ENCODE measurements at regions not wholly inside any gene's neighbourhood (a gene's known extent, or its start where the extent isn't known, plus 50 kb on each side); places are given as distances from the start of the nearest gene placed in this dataset.

DNA sequence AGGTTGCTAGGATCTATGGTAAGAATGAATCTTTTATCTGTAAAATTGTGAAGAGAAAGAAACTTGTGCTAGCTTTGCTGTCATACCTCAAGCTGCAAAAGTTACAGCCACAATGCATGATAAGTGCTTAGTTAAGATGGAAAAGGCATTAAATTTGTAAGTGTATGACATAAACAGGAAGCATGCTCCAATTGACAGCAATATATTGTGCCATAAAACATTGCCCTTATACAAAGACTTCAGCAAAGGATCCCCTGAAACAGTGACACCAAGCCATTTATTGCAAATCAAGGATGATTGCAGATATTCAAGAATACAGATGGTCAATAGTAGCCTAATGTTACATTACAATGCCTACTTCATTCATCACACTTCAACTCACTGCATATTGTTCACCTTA is 283.1 kb downstream of the CPS1 start:
- Histone ChIP-seq H4K20me1 (ENCODE audit: insufficient read depth, low read length) (no peaks in the 10 kb centered on the region), H3K4me2 (ENCODE audit: insufficient read depth, low read length) (no peak overlapping the region), H3K36me3 (ENCODE audit: insufficient read depth, low read length) (no peaks in the 10 kb centered on the region), H2AFZ (ENCODE audit: low read depth, low read length) (no peak overlapping the region), H3K4me1 (ENCODE audit: insufficient read depth, low read length) (no peaks in the 10 kb centered on the region), H3K9ac (ENCODE audit: low read depth, low read length) (no peak overlapping the region), H3K27ac (ENCODE audit: low read length) (no peak overlapping the region), H3K4me3 (ENCODE audit: low read depth in 1 of 2, low read length in 2 of 2) (no peak overlapping the region), H3K79me2 (ENCODE audit: insufficient read depth, low read length) (no peaks in the 10 kb centered on the region), H3K27me3 (ENCODE audit: insufficient read depth, low read length, poor library complexity) (no peaks in the 10 kb centered on the region), H3K9me3 (ENCODE audit: insufficient read depth, low read length, severe bottlenecking) (no peaks in the 10 kb centered on the region)
- TF ChIP-seq, protein P1, sequence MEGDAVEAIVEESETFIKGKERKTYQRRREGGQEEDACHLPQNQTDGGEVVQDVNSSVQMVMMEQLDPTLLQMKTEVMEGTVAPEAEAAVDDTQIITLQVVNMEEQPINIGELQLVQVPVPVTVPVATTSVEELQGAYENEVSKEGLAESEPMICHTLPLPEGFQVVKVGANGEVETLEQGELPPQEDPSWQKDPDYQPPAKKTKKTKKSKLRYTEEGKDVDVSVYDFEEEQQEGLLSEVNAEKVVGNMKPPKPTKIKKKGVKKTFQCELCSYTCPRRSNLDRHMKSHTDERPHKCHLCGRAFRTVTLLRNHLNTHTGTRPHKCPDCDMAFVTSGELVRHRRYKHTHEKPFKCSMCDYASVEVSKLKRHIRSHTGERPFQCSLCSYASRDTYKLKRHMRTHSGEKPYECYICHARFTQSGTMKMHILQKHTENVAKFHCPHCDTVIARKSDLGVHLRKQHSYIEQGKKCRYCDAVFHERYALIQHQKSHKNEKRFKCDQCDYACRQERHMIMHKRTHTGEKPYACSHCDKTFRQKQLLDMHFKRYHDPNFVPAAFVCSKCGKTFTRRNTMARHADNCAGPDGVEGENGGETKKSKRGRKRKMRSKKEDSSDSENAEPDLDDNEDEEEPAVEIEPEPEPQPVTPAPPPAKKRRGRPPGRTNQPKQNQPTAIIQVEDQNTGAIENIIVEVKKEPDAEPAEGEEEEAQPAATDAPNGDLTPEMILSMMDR (IDR thresholded peaks at IDR 0.05; ENCODE audit: borderline replicate concordance, extremely low read depth, low read length, poor library complexity, severe bottlenecking): no peak
- TF ChIP-seq EZH2 (IDR thresholded peaks at IDR 0.05; ENCODE audit: borderline replicate concordance, low read depth, low read length, severe bottlenecking): no peak
- ATAC-seq (ENCODE audit: insufficient read depth, low read depth): no peak
- DNase-seq: no peak

DNA sequence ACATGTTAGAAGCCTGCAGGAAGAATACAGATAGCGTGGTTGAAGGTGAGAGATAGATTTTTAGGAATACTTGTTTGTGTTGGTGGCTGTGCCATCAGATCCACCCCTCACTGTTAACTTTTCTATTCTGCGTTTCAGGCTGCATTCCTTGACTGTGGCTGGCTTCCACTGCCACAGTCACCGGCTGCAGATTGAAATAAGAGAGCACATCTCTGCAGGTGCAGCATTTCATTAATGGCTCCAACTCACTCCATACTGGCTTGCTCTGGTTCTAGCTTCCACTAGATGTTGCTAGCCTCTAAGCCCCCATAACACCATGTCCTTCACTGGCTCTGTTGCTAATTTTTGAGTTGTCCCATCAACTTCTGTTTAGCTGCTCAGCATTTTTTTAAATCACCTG is 286.5 kb downstream of the CPS1 start:
- Histone ChIP-seq H3K27ac (ENCODE audit: low read length) (no peak overlapping the region), H3K4me2 (ENCODE audit: insufficient read depth, low read length) (no peak overlapping the region), H3K36me3 (ENCODE audit: insufficient read depth, low read length) (no peaks in the 10 kb centered on the region), H3K79me2 (ENCODE audit: insufficient read depth, low read length) (no peaks in the 10 kb centered on the region), H3K4me3 (ENCODE audit: low read depth in 1 of 2, low read length in 2 of 2) (no peak overlapping the region), H3K27me3 (ENCODE audit: insufficient read depth, low read length, poor library complexity) (no peaks in the 10 kb centered on the region), H3K9me3 (ENCODE audit: insufficient read depth, low read length, severe bottlenecking) (no peaks in the 10 kb centered on the region), H3K4me1 (ENCODE audit: insufficient read depth, low read length) (no peaks in the 10 kb centered on the region), H4K20me1 (ENCODE audit: insufficient read depth, low read length) (no peaks in the 10 kb centered on the region), H3K9ac (ENCODE audit: low read depth, low read length) (no peak overlapping the region), H2AFZ (ENCODE audit: low read depth, low read length) (no peak overlapping the region)
- DNase-seq (no peak), ATAC-seq (ENCODE audit: insufficient read depth, low read depth) (no peak)
- TF ChIP-seq, protein P1 (IDR thresholded peaks at IDR 0.05; ENCODE audit: borderline replicate concordance, extremely low read depth, low read length, poor library complexity, severe bottlenecking): no peak
- no peak for TF ChIP-seq EZH2 (IDR thresholded peaks at IDR 0.05; ENCODE audit: borderline replicate concordance, low read depth, low read length, severe bottlenecking)

DNA sequence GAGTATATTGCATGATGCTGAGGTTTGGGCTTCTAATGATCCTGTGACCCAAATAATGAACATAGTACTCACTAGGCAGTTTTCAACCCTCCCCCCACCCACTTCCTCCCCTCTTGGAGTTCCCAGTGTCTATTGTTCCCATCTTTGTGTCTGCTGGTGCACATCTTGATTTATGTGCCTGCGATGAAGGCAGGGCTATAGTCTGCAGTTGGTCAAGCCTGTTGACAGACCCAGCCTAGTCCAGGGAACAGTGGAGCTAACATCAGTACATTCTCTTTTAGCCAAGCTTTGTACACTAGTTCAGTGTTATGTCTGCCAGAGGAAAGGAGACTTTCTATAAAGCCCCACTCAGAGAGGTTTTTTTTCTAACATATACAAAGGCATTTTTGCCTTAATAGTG is 287.6 kb downstream of the CPS1 start:
- Histone ChIP-seq H4K20me1 (ENCODE audit: insufficient read depth, low read length) (no peaks in the 10 kb centered on the region), H3K9me3 (ENCODE audit: insufficient read depth, low read length, severe bottlenecking) (no peaks in the 10 kb centered on the region), H3K36me3 (ENCODE audit: insufficient read depth, low read length) (no peaks in the 10 kb centered on the region), H3K79me2 (ENCODE audit: insufficient read depth, low read length) (no peaks in the 10 kb centered on the region), H3K4me2 (ENCODE audit: insufficient read depth, low read length) (no peak overlapping the region), H3K4me3 (ENCODE audit: low read depth in 1 of 2, low read length in 2 of 2) (no peak overlapping the region), H3K27ac (ENCODE audit: low read length) (no peak overlapping the region), H3K9ac (ENCODE audit: low read depth, low read length) (no peak overlapping the region), H3K4me1 (ENCODE audit: insufficient read depth, low read length) (no peaks in the 10 kb centered on the region), H3K27me3 (ENCODE audit: insufficient read depth, low read length, poor library complexity) (no peaks in the 10 kb centered on the region), H2AFZ (ENCODE audit: low read depth, low read length) (no peak overlapping the region)
- ATAC-seq (ENCODE audit: insufficient read depth, low read depth) (no peak), DNase-seq (no peak)
- TF ChIP-seq, protein P1 (IDR thresholded peaks at IDR 0.05; ENCODE audit: borderline replicate concordance, extremely low read depth, low read length, poor library complexity, severe bottlenecking): no peak
- TF ChIP-seq EZH2 (IDR thresholded peaks at IDR 0.05; ENCODE audit: borderline replicate concordance, low read depth, low read length, severe bottlenecking): no peak

DNA sequence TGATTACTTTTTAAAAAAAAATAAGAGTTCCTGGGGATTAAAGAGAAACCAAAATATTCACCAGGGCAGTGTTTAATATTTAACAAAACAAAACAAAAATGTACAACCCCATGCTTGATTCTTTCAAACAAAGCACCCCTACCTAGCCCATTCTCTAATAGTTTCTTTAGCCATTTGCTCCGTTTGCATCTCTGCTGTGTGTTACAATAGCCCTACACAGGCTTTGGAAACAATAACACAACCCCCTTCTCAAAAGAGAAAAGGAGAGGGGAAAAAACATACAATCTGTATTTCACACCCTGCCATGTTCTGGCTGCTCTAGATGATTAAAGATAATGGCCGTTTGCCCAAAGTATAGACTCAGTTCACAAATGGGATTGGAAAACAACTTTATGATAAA is 302.9 kb downstream of the CPS1 start:
- Histone ChIP-seq H3K4me2 (ENCODE audit: insufficient read depth, low read length) (no peak overlapping the region), H3K4me3 (ENCODE audit: low read depth in 1 of 2, low read length in 2 of 2) (no peak overlapping the region), H3K36me3 (ENCODE audit: insufficient read depth, low read length) (no peaks in the 10 kb centered on the region), H3K4me1 (ENCODE audit: insufficient read depth, low read length) (no peaks in the 10 kb centered on the region), H3K9me3 (ENCODE audit: insufficient read depth, low read length, severe bottlenecking) (no peaks in the 10 kb centered on the region), H3K27ac (ENCODE audit: low read length) (no peak overlapping the region), H3K9ac (ENCODE audit: low read depth, low read length) (no peak overlapping the region), H3K79me2 (ENCODE audit: insufficient read depth, low read length) (no peaks in the 10 kb centered on the region), H3K27me3 (ENCODE audit: insufficient read depth, low read length, poor library complexity) (no peaks in the 10 kb centered on the region), H2AFZ (ENCODE audit: low read depth, low read length) (no peak overlapping the region), H4K20me1 (ENCODE audit: insufficient read depth, low read length) (no peaks in the 10 kb centered on the region)
- no peak for DNase-seq
- no peak for TF ChIP-seq EZH2 (IDR thresholded peaks at IDR 0.05; ENCODE audit: borderline replicate concordance, low read depth, low read length, severe bottlenecking)
- TF ChIP-seq, protein P1 (IDR thresholded peaks at IDR 0.05; ENCODE audit: borderline replicate concordance, extremely low read depth, low read length, poor library complexity, severe bottlenecking): no peak
- ATAC-seq (ENCODE audit: insufficient read depth, low read depth): no peak

All from DND-41 (cell line).